Stomach (tissue), 4 donors: ENCODE measurements at regions not wholly inside any gene's neighbourhood (a gene's known extent, or its start where the extent isn't known, plus 50 kb on each side); places are given as distances from the start of the nearest gene placed in this dataset.

ENCODE experiments used
- CTCF ChIP-seq, 7 experiments: fragments of 450-650 bp in 4 of 7; fragments of 200-600 bp in 3 of 7; sonication (generic) in 3 of 7; IDR thresholded peaks; one replicate each; pipeline ENCODE4 v1.5.1; 2016 to 2019; ENCODE audit warnings: antibody characterized with exemption in 7 of 7, control low read depth in 2 of 7, mild to moderate bottlenecking in 1 of 7
- POLR2A ChIP-seq, 4 donors: fragments of 450-650 bp; IDR thresholded peaks; one replicate each; pipeline ENCODE4 v1.6.1; 2016; ENCODE audit warnings: antibody characterized with exemption in 4 of 4, control low read depth in 2 of 4, mild to moderate bottlenecking in 1 of 4, moderate library complexity in 1 of 4

GRCh38 chr13:80721689-80722088, 380.8 kb upstream of the SPRY2 start:
- TF ChIP-seq CTCF (IDR thresholded peaks at IDR 0.05) (no peak), POLR2A (IDR thresholded peaks at IDR 0.05) (no peak)
